Thoracic aorta (tissue), 2 donors: ENCODE measurements at regions not wholly inside any gene's neighbourhood (a gene's known extent, or its start where the extent isn't known, plus 50 kb on each side); places are given as distances from the start of the nearest gene placed in this dataset.

Experiments
- ATAC-seq: fragments of 150-250 bp; one replicate; pipeline ENCODE4 v1.8.0; 2017; ENCODE audit warnings: low read depth; ENCODE audit not compliant: insufficient number of reproducible peaks, low FRiP score
- DNase-seq: peaks from one replicate; pipeline ENCODE4 v3.0.0-alpha.2; 2020; ENCODE audit warnings: low spot score
- H3K27ac ChIP-seq, 2 donors: fragments of 200-600 bp; sonication (generic); 1 replicate in 1 of 2; 2 replicates in 1 of 2; pipeline ENCODE4 v1.5.1; 2016; ENCODE audit warnings: mild to moderate bottlenecking in 2 of 2, moderate library complexity in 2 of 2
- H3K27me3 ChIP-seq: fragments of 200-600 bp; sonication (generic); replicated peaks from 2 replicates; pipeline ENCODE4 v1.6.0; 2016; ENCODE audit warnings: mild to moderate bottlenecking; ENCODE audit not compliant: insufficient read depth
- H3K36me3 ChIP-seq: fragments of 200-600 bp; sonication (generic); one replicate; pipeline ENCODE4 v1.5.1; 2016
- H3K4me1 ChIP-seq, 2 donors: fragments of 200-600 bp; sonication (generic); 1 replicate in 1 of 2; 2 replicates in 1 of 2; pipeline versions ENCODE4 v1.5.1 to v1.6.0; 2016; ENCODE audit warnings: low read depth in 2 of 2, mild to moderate bottlenecking in 1 of 2; ENCODE audit not compliant: control insufficient read depth in 1 of 2
- H3K4me3 ChIP-seq: fragments of 200-600 bp; sonication (generic); 2 replicates; pipeline ENCODE4 v1.5.1; 2016; ENCODE audit warnings: mild to moderate bottlenecking
- H3K9me3 ChIP-seq: fragments of 200-600 bp; sonication (generic); 2 replicates; pipeline ENCODE4 v1.5.1; 2016
- CTCF ChIP-seq: fragments of 200-600 bp; sonication (generic); IDR thresholded peaks from one replicate; pipeline ENCODE4 v1.5.1; 2019; ENCODE audit warnings: antibody characterized with exemption

GRCh38 chr2:226130192-226130591 lies 669.4 kb downstream of the IRS1 start:
- DNase-seq (no peak), ATAC-seq (no peak)
- no peaks in the 10 kb centered on the region for H3K27me3 ChIP-seq
- H3K36me3 ChIP-seq = no peaks in the 10 kb centered on the region
- TF ChIP-seq CTCF = no peak
- H3K4me1 ChIP-seq = no peaks in the 10 kb centered on the region
- no peak overlapping the region for H3K4me3 ChIP-seq
- H3K27ac ChIP-seq = no peak overlapping the region
- H3K9me3 ChIP-seq = no peaks in the 10 kb centered on the region

GRCh38 chr2:226127682-226128081 lies 671.9 kb downstream of the IRS1 start:
- no peaks in the 10 kb centered on the region for H3K27me3 ChIP-seq
- no peak overlapping the region for H3K27ac ChIP-seq

GRCh38 chr2:226126104-226126503 lies 673.5 kb downstream of the IRS1 start:
- no peak for TF ChIP-seq CTCF
- ATAC-seq = no peak
- Histone ChIP-seq H3K4me1 (no peaks in the 10 kb centered on the region), H3K27me3 (no peaks in the 10 kb centered on the region), H3K27ac (no peak overlapping the region), H3K36me3 (no peaks in the 10 kb centered on the region), H3K4me3 (no peak overlapping the region), H3K9me3 (no peaks in the 10 kb centered on the region)
- DNase-seq = no peak

More at GRCh38 chr2:226127682-226128081, 671.9 kb downstream of the IRS1 start:
- Histone ChIP-seq H3K4me3 (no peak overlapping the region), H3K36me3 (no peaks in the 10 kb centered on the region), H3K9me3 (no peaks in the 10 kb centered on the region), H3K4me1 (no peaks in the 10 kb centered on the region)
- no peak for DNase-seq
- ATAC-seq = no peak
- TF ChIP-seq CTCF = no peak

- Histone ChIP-seq H3K36me3 (no peaks in the 10 kb centered on the region), H3K27ac (no peak overlapping the region)
Observed at GRCh38 chr2:226125176-226125883, 674.3 kb downstream of the IRS1 start.

GRCh38 chr2:226124548-226125011 lies 675.0 kb downstream of the IRS1 start:
- Histone ChIP-seq H3K27me3 (no peaks in the 10 kb centered on the region), H3K9me3 (no peaks in the 10 kb centered on the region), H3K36me3 (no peaks in the 10 kb centered on the region), H3K4me3 (no peak overlapping the region), H3K27ac (no peak overlapping the region), H3K4me1 (no peaks in the 10 kb centered on the region)
- no peak for ATAC-seq
- DNase-seq = no peak
- TF ChIP-seq CTCF = no peak

More at GRCh38 chr2:226125176-226125883, 674.3 kb downstream of the IRS1 start:
- no peak for DNase-seq
- ATAC-seq = no peak
- Histone ChIP-seq H3K9me3 (no peaks in the 10 kb centered on the region), H3K4me1 (no peaks in the 10 kb centered on the region), H3K4me3 (no peak overlapping the region), H3K27me3 (no peaks in the 10 kb centered on the region)
- TF ChIP-seq CTCF = no peak
